ENCODE measurements at regions not wholly inside any gene's neighbourhood (a gene's known extent, or its start where the extent isn't known, plus 50 kb on each side); places are given as distances from the start of the nearest gene placed in this dataset.

DNA sequence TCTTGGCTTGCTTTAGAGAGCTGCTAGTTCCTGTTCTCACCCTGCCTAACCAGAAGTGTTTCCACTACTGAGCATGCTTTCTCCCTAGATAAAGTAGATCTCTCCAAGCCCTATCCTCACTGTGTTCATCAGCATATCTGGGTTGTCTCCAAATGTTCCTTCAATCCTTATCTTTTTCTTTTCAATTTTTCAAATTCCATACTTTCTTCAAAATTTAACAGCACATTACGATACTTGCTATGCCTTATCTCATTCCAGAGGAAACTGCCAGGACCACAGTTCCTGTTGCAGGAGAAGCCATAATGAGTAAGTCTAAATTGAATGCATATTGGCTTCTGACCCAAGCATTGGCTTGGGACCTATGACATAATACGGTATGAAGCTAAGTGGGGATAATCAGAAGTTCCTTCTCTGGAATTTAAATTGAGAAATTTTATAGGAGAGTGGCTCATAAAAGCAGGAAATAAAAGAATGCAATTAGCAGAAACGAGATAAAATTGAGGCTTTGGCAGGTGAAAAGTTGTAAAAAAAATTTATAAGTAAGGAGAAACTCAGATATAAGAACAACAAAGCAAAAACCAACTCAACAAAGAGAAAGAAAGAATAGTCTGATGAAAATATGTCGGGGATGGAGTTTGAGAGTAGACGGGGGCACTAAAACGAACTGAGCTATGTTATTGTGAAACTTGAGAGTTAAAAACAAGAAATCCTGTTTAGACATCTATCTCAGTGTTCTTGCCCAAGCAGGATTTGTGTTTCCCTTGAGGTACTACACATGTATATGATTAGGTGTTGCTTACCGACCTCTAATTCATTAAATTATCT, 631.7 kb upstream of the CCDC54 start:
- TF ChIP-seq, protein P1, sequence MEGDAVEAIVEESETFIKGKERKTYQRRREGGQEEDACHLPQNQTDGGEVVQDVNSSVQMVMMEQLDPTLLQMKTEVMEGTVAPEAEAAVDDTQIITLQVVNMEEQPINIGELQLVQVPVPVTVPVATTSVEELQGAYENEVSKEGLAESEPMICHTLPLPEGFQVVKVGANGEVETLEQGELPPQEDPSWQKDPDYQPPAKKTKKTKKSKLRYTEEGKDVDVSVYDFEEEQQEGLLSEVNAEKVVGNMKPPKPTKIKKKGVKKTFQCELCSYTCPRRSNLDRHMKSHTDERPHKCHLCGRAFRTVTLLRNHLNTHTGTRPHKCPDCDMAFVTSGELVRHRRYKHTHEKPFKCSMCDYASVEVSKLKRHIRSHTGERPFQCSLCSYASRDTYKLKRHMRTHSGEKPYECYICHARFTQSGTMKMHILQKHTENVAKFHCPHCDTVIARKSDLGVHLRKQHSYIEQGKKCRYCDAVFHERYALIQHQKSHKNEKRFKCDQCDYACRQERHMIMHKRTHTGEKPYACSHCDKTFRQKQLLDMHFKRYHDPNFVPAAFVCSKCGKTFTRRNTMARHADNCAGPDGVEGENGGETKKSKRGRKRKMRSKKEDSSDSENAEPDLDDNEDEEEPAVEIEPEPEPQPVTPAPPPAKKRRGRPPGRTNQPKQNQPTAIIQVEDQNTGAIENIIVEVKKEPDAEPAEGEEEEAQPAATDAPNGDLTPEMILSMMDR (IDR thresholded peaks at IDR 0.05): no peak
- TF ChIP-seq POLR2A (IDR thresholded peaks at IDR 0.05): no peak

All from body of pancreas (tissue), 4 donors.